ENCODE measurements at regions not wholly inside any gene's neighbourhood (a gene's known extent, or its start where the extent isn't known, plus 50 kb on each side); places are given as distances from the start of the nearest gene placed in this dataset.
"Not testable (repeated sequence)": the region's sequence is repeated elsewhere in the genome, so short reads cannot be mapped to it uniquely, and the experiment has no call there.

GRCh38 chr1:245061808-245062207 is 93.0 kb upstream of the KIF26B start:
- not testable (repeated sequence) for DNase-seq

GRCh38 chr1:245060684-245061374 is 94.0 kb upstream of the KIF26B start:
- no peak for DNase-seq

GRCh38 chr1:245059806-245060424 is 94.9 kb upstream of the KIF26B start:
- DNase-seq: no peak

GRCh38 chr1:245058882-245059281 is 95.9 kb upstream of the KIF26B start:
- no peak for DNase-seq

- DNase-seq: no peak
These were observed 96.3 kb upstream of the KIF26B start for GRCh38 chr1:245058436-245058835.

- no peak for DNase-seq
These were observed 97.9 kb upstream of the KIF26B start for GRCh38 chr1:245056913-245057312.

GRCh38 chr1:245056296-245056695 is 98.5 kb upstream of the KIF26B start:
- DNase-seq: not testable (repeated sequence)

- no peak for DNase-seq
These were observed 99.0 kb upstream of the KIF26B start for GRCh38 chr1:245055752-245056151.

- DNase-seq: no peak
These were observed 100.1 kb upstream of the KIF26B start for GRCh38 chr1:245054507-245055270.

GRCh38 chr1:245054105-245054504 is 100.7 kb upstream of the KIF26B start:
- no peak for DNase-seq

- DNase-seq: no peak
These were observed 102.5 kb upstream of the KIF26B start for GRCh38 chr1:245052258-245052657.

- DNase-seq: no peak
These were observed 103.2 kb upstream of the KIF26B start for GRCh38 chr1:245051349-245052221.

GRCh38 chr1:245046769-245047168 is 108.0 kb upstream of the KIF26B start:
- no peak for DNase-seq

- no peak for DNase-seq
These were observed 108.5 kb upstream of the KIF26B start for GRCh38 chr1:245046315-245046714.

- no peak for DNase-seq
These were observed 109.5 kb upstream of the KIF26B start for GRCh38 chr1:245045087-245045881.

- no peak for DNase-seq
These were observed 111.2 kb upstream of the KIF26B start for GRCh38 chr1:245043611-245043940.

GRCh38 chr1:245041058-245041698 is 113.6 kb upstream of the KIF26B start:
- DNase-seq: no peak

GRCh38 chr1:245039196-245039595 is 115.6 kb upstream of the KIF26B start:
- no peak for DNase-seq

- no peak for DNase-seq
These were observed 118.7 kb upstream of the KIF26B start for GRCh38 chr1:245036102-245036501.

- no peak for DNase-seq
These were observed 123.7 kb upstream of the KIF26B start for GRCh38 chr1:245031041-245031440.

- no peak for DNase-seq
These were observed 128.5 kb upstream of the KIF26B start for GRCh38 chr1:245026247-245026646.

- no peak for DNase-seq
These were observed 129.3 kb upstream of the KIF26B start for GRCh38 chr1:245025525-245025924.

Data from activated gamma-delta T cell treated with Interleukin-2 at 50 U/mL for 16 hours (primary cell).